Right lobe of liver (tissue), 4 donors: ENCODE measurements at regions not wholly inside any gene's neighbourhood (a gene's known extent, or its start where the extent isn't known, plus 50 kb on each side); places are given as distances from the start of the nearest gene placed in this dataset.

Experiments
- POLR2A ChIP-seq: fragments of 450-650 bp; IDR thresholded peaks from one replicate; pipeline ENCODE4 v1.6.1; 2017; ENCODE audit warnings: antibody characterized with exemption, mild to moderate bottlenecking
- TF ChIP-seq, protein P1 (sequence below), 4 donors: fragments of 200-600 bp in 3 of 4; fragments of 450-650 bp in 1 of 4; IDR thresholded peaks; one replicate each; pipeline versions ENCODE4 v1.5.1 to v1.8.0; 2016 to 2022; ENCODE audit warnings: antibody characterized with exemption in 4 of 4, mild to moderate bottlenecking in 2 of 4
- donor health status: DM: no; HTN: no; CAD: no.
- donor health status: DM: no; HTN: no; CAD: no.
- donor health status: DM: no; HTN: yes; CAD: no.

DNA sequence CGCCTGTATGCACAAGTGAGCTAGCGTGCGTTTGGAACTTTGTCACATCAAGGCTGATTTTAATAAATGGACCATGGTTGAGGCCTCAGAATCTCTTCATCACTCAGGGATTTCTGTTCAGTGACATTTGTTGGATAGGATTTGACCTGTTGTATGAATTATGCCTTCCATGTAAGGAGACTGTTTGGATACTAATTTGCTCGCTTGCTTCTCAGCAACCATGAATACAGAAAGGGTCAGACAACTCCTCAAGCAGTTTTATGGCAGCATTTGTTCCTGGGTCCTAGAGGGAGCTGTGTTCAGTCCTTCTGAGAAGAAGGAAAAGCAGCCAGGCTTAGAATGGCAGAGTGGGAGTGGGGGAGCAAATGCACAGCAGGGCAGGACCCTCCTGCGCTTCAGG is 269.7 kb upstream of the LCORL start:
- TF ChIP-seq POLR2A: no peak
- TF ChIP-seq, protein P1, sequence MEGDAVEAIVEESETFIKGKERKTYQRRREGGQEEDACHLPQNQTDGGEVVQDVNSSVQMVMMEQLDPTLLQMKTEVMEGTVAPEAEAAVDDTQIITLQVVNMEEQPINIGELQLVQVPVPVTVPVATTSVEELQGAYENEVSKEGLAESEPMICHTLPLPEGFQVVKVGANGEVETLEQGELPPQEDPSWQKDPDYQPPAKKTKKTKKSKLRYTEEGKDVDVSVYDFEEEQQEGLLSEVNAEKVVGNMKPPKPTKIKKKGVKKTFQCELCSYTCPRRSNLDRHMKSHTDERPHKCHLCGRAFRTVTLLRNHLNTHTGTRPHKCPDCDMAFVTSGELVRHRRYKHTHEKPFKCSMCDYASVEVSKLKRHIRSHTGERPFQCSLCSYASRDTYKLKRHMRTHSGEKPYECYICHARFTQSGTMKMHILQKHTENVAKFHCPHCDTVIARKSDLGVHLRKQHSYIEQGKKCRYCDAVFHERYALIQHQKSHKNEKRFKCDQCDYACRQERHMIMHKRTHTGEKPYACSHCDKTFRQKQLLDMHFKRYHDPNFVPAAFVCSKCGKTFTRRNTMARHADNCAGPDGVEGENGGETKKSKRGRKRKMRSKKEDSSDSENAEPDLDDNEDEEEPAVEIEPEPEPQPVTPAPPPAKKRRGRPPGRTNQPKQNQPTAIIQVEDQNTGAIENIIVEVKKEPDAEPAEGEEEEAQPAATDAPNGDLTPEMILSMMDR (IDR thresholded peaks at IDR 0.05): no peak
